Keratinocyte (primary cell): ENCODE measurements at regions not wholly inside any gene's neighbourhood (a gene's known extent, or its start where the extent isn't known, plus 50 kb on each side); places are given as distances from the start of the nearest gene placed in this dataset.

Source experiments
- DNase-seq: peaks from one replicate; pipeline ENCODE4 v3.0.0-alpha.2; 2011; ENCODE audit warnings: low read depth, missing footprints, low spot score
- FAIRE-seq: peaks from 2 replicates; lab custom pipeline; 2011; peaks lifted over from hg19 to GRCh38; lab: Jason Lieb, UNC
- H2AFZ ChIP-seq: 2 replicates; pipeline ENCODE4 v1.6.0; 2012; ENCODE audit warnings: low read length, control low read depth, inconsistent platforms; ENCODE audit not compliant: control insufficient read depth
- H3K27ac ChIP-seq: 2 replicates; pipeline ENCODE4 v1.5.1; 2011; ENCODE audit warnings: low read length; ENCODE audit not compliant: control insufficient read depth, insufficient read depth
- H3K27me3 ChIP-seq: 3 replicates; pipeline ENCODE4 v1.6.0; 2011; ENCODE audit warnings: low read length; ENCODE audit not compliant: control insufficient read depth, insufficient read depth; ENCODE audit errors: extremely low read depth
- H3K36me3 ChIP-seq, 2 experiments: 2 replicates in 1 of 2; 3 replicates in 1 of 2; pipeline ENCODE4 v1.5.1; 2011; ENCODE audit warnings: low read length in 2 of 2, mild to moderate bottlenecking in 1 of 2; ENCODE audit not compliant: control insufficient read depth in 2 of 2, insufficient read depth in 2 of 2; ENCODE audit errors: extremely low read depth in 1 of 2
- H3K4me1 ChIP-seq: 3 replicates; pipeline ENCODE4 v1.5.1; 2011; ENCODE audit warnings: low read length; ENCODE audit not compliant: control insufficient read depth, insufficient read depth; ENCODE audit errors: extremely low read depth
- H3K4me2 ChIP-seq: 3 replicates; pipeline ENCODE4 v1.6.0; 2011; ENCODE audit warnings: low read depth, low read length; ENCODE audit not compliant: control insufficient read depth, insufficient read depth; ENCODE audit errors: extremely low read depth
- H3K4me3 ChIP-seq, 3 experiments: fragments of 200-600 bp in 1 of 3; sonication (generic) in 1 of 3; 2 replicates in 2 of 3; 3 replicates in 1 of 3; pipeline ENCODE4 v1.5.1; 2011 to 2016; ENCODE audit warnings: low read length in 3 of 3, mild to moderate bottlenecking in 3 of 3, control low read depth in 2 of 3, inconsistent platforms in 1 of 3, low read depth in 1 of 3, mixed read lengths in 1 of 3, mixed run types in 1 of 3, moderate library complexity in 1 of 3; ENCODE audit not compliant: control insufficient read depth in 2 of 3, insufficient read depth in 2 of 3; ENCODE audit errors: extremely low read depth in 1 of 3
- H3K79me2 ChIP-seq: 2 replicates; pipeline ENCODE4 v1.6.0; 2012; ENCODE audit warnings: low read length; ENCODE audit not compliant: control insufficient read depth, insufficient read depth
- H3K9ac ChIP-seq: 3 replicates; pipeline ENCODE4 v1.6.0; 2011; ENCODE audit warnings: low read length; ENCODE audit not compliant: control insufficient read depth, insufficient read depth; ENCODE audit errors: extremely low read depth
- H3K9me1 ChIP-seq: 3 replicates; pipeline ENCODE4 v1.6.0; 2011; ENCODE audit warnings: low read length; ENCODE audit not compliant: control insufficient read depth, insufficient read depth; ENCODE audit errors: extremely low read depth
- H3K9me3 ChIP-seq: 2 replicates; pipeline ENCODE4 v1.5.1; 2012; ENCODE audit warnings: low read depth, low read length; ENCODE audit not compliant: control insufficient read depth
- H4K20me1 ChIP-seq: 3 replicates; pipeline ENCODE4 v1.6.0; 2011; ENCODE audit warnings: low read length; ENCODE audit not compliant: control insufficient read depth, insufficient read depth; ENCODE audit errors: extremely low read depth
- EZH2 ChIP-seq: IDR thresholded peaks from one replicate; pipeline ENCODE4 v1.6.1; 2012; ENCODE audit warnings: inconsistent platforms, mild to moderate bottlenecking, low read length, moderate library complexity
- dilution Hi-C: fragments of 300-500 bp; cut with MboI; formaldehyde crosslinking; loops from one replicate; pipeline ENCODE4 v1.7.0; 2020; ENCODE audit warnings: low sequenced_read_pairs; ENCODE audit not compliant: extremely low pct_ligation_motif_present
- TF ChIP-seq, protein P1 (sequence below), 3 experiments: IDR thresholded peaks in 1 of 3; conservative IDR thresholded peaks in 1 of 3; optimal IDR thresholded peaks in 1 of 3; 2 replicates in 2 of 3; 3 replicates in 1 of 3; pipeline versions ENCODE3 to v1.5.1; 2011; ENCODE audit warnings: low read length in 3 of 3, mild to moderate bottlenecking in 3 of 3, moderate library complexity in 2 of 3, control low read depth in 1 of 3, inconsistent platforms in 1 of 3; ENCODE audit not compliant: insufficient read depth in 2 of 3; ENCODE audit errors: extremely low read depth in 1 of 3

DNA sequence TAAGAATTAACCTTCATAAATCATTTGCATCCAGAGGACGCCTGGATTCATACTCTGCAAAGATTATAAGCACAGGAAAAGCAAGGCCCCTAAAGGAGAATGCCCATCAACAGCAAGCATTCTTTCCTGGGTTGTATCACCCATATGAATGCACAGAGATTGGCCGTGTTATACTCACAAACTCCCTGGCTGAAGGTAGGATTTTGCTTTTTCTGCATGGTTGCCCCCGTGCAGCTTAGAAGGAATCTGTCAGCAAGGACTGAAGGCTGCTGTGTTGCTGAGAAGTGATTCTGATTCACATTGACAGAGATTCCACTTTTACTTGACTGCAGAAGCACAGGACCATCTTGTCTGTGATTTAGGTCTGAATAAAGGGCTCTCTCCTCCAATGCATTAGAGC, 283.0 kb downstream of the LRRIQ3 start:
- no peaks in the 10 kb centered on the region for H3K36me3 ChIP-seq
- no peak for TF ChIP-seq EZH2
- TF ChIP-seq, protein P1, sequence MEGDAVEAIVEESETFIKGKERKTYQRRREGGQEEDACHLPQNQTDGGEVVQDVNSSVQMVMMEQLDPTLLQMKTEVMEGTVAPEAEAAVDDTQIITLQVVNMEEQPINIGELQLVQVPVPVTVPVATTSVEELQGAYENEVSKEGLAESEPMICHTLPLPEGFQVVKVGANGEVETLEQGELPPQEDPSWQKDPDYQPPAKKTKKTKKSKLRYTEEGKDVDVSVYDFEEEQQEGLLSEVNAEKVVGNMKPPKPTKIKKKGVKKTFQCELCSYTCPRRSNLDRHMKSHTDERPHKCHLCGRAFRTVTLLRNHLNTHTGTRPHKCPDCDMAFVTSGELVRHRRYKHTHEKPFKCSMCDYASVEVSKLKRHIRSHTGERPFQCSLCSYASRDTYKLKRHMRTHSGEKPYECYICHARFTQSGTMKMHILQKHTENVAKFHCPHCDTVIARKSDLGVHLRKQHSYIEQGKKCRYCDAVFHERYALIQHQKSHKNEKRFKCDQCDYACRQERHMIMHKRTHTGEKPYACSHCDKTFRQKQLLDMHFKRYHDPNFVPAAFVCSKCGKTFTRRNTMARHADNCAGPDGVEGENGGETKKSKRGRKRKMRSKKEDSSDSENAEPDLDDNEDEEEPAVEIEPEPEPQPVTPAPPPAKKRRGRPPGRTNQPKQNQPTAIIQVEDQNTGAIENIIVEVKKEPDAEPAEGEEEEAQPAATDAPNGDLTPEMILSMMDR (optimal IDR thresholded peaks at IDR 0.05 in 1 of 3, IDR thresholded peaks at IDR 0.05 in 1 of 3, conservative IDR thresholded peaks at IDR 0.05 in 1 of 3; ENCODE audit: extremely low read depth in 1 of 3, insufficient read depth in 2 of 3, low read length in 3 of 3): no peak
- H2AFZ ChIP-seq: no peak overlapping the region
- H3K9ac ChIP-seq: no peak overlapping the region
- H3K27me3 ChIP-seq: no peaks in the 10 kb centered on the region
- DNase-seq: no peak
- no peak overlapping the region for H3K4me2 ChIP-seq
- dilution Hi-C loops: no loop called here
- H3K4me3 ChIP-seq: no peak overlapping the region
- no peaks in the 10 kb centered on the region for H3K4me1 ChIP-seq
- no peaks in the 10 kb centered on the region for H4K20me1 ChIP-seq
- H3K9me3 ChIP-seq: no peaks in the 10 kb centered on the region
- FAIRE-seq: no peak
- no peaks in the 10 kb centered on the region for H3K9me1 ChIP-seq
- no peaks in the 10 kb centered on the region for H3K79me2 ChIP-seq
- no peak overlapping the region for H3K27ac ChIP-seq

- Histone ChIP-seq H2AFZ (no peak overlapping the region), H3K9me3 (no peaks in the 10 kb centered on the region), H3K79me2 (no peaks in the 10 kb centered on the region), H3K27ac (no peak overlapping the region), H3K4me3 (no peak overlapping the region), H4K20me1 (no peaks in the 10 kb centered on the region), H3K4me1 (no peaks in the 10 kb centered on the region), H3K9ac (no peak overlapping the region), H3K9me1 (no peaks in the 10 kb centered on the region), H3K36me3 (no peaks in the 10 kb centered on the region), H3K4me2 (no peak overlapping the region), H3K27me3 (no peaks in the 10 kb centered on the region)
- FAIRE-seq (no peak), DNase-seq (no peak)
- TF ChIP-seq, protein P1 (optimal IDR thresholded peaks at IDR 0.05 in 1 of 3, IDR thresholded peaks at IDR 0.05 in 1 of 3, conservative IDR thresholded peaks at IDR 0.05 in 1 of 3; ENCODE audit: extremely low read depth in 1 of 3, insufficient read depth in 2 of 3, low read length in 3 of 3): no peak
- TF ChIP-seq EZH2: no peak
- dilution Hi-C loops: no loop called here
These were observed 285.0 kb downstream of the LRRIQ3 start for GRCh38 chr1:73913025-73913424.
